H9 (cell line): ENCODE measurements at regions not wholly inside any gene's neighbourhood (a gene's known extent, or its start where the extent isn't known, plus 50 kb on each side); places are given as distances from the start of the nearest gene placed in this dataset.

ENCODE experiments used
- DNase-seq: peaks from one replicate; pipeline ENCODE4 v3.0.0-alpha.2; 2017
- H2AFZ ChIP-seq: one replicate; pipeline ENCODE4 v1.6.1; 2013; ENCODE audit warnings: mild to moderate bottlenecking, low read length, control low read depth, moderate library complexity
- H2AK5ac ChIP-seq: 2 replicates; pipeline ENCODE4 v1.6.1; 2013; ENCODE audit warnings: low read length, control low read depth, mixed read lengths; ENCODE audit not compliant: insufficient read length
- H2BK120ac ChIP-seq: one replicate; pipeline ENCODE4 v1.6.1; 2013; ENCODE audit warnings: low read depth, mild to moderate bottlenecking, low read length, control low read depth, inconsistent platforms; ENCODE audit not compliant: poor library complexity, severe bottlenecking
- H2BK12ac ChIP-seq: 2 replicates; pipeline ENCODE4 v1.6.1; 2013; ENCODE audit warnings: low read length, control low read depth, mixed read lengths, low read depth; ENCODE audit not compliant: insufficient read length
- H2BK15ac ChIP-seq: 2 replicates; pipeline ENCODE4 v1.6.1; 2013; ENCODE audit warnings: low read depth, low read length, control low read depth
- H2BK20ac ChIP-seq: one replicate; pipeline ENCODE4 v1.6.1; 2013; ENCODE audit warnings: low read depth, mild to moderate bottlenecking, low read length, control low read depth, inconsistent platforms; ENCODE audit not compliant: poor library complexity, severe bottlenecking
- H2BK5ac ChIP-seq: 2 replicates; pipeline ENCODE4 v1.6.1; 2013; ENCODE audit warnings: low read length, control low read depth, mixed read lengths; ENCODE audit not compliant: insufficient read length
- H3K14ac ChIP-seq: 2 replicates; pipeline ENCODE4 v1.6.1; 2013; ENCODE audit warnings: low read length, control low read depth; ENCODE audit not compliant: insufficient read depth
- H3K18ac ChIP-seq: 2 replicates; pipeline ENCODE4 v1.6.1; 2013; ENCODE audit warnings: low read depth, mild to moderate bottlenecking, mixed read lengths, low read length, control low read depth; ENCODE audit not compliant: insufficient read length
- H3K23ac ChIP-seq: 2 replicates; pipeline ENCODE4 v1.6.1; 2013; ENCODE audit warnings: low read length, control low read depth, mixed read lengths, low read depth; ENCODE audit not compliant: insufficient read length
- H3K23me2 ChIP-seq: 2 replicates; pipeline ENCODE4 v1.6.1; 2013; ENCODE audit warnings: low read depth, mild to moderate bottlenecking, mixed read lengths, low read length, control low read depth; ENCODE audit not compliant: insufficient read length, poor library complexity, severe bottlenecking
- H3K27ac ChIP-seq: 2 replicates; pipeline ENCODE4 v1.5.1; 2013; ENCODE audit warnings: low read length, control low read depth, mixed read lengths, low read depth; ENCODE audit not compliant: insufficient read length
- H3K27me3 ChIP-seq: 2 replicates; pipeline ENCODE4 v1.6.1; 2013; ENCODE audit warnings: low read length, control low read depth, inconsistent platforms; ENCODE audit not compliant: insufficient read depth
- H3K4ac ChIP-seq: 2 replicates; pipeline ENCODE4 v1.6.1; 2013; ENCODE audit warnings: low read depth, mild to moderate bottlenecking, control low read depth, inconsistent platforms, low read length, moderate library complexity
- H3K4me1 ChIP-seq: 2 replicates; pipeline ENCODE4 v1.6.1; 2013; ENCODE audit warnings: low read length, control low read depth, inconsistent platforms; ENCODE audit not compliant: insufficient read depth
- H3K4me2 ChIP-seq: 2 replicates; pipeline ENCODE4 v1.6.1; 2013; ENCODE audit warnings: low read length, control low read depth, mixed read lengths; ENCODE audit not compliant: insufficient read length, insufficient read depth
- H3K56ac ChIP-seq: 2 replicates; pipeline ENCODE4 v1.6.1; 2013; ENCODE audit warnings: low read depth, mild to moderate bottlenecking, mixed read lengths, low read length, control low read depth; ENCODE audit not compliant: insufficient read length
- H3K79me1 ChIP-seq: 2 replicates; pipeline ENCODE4 v1.6.1; 2013; ENCODE audit warnings: low read depth, mild to moderate bottlenecking, moderate library complexity, low read length, control low read depth, inconsistent platforms; ENCODE audit not compliant: insufficient read depth, poor library complexity, severe bottlenecking
- H3K79me2 ChIP-seq: 2 replicates; pipeline ENCODE4 v1.6.1; 2013; ENCODE audit warnings: low read length, control low read depth, inconsistent platforms; ENCODE audit not compliant: insufficient read depth
- H3K9ac ChIP-seq: 2 replicates; pipeline ENCODE4 v1.6.1; 2013; ENCODE audit warnings: low read length, control low read depth, mixed read lengths; ENCODE audit not compliant: insufficient read length; ENCODE audit errors: extremely low read depth
- H3K9me3 ChIP-seq: one replicate; pipeline ENCODE4 v1.6.1; 2013; ENCODE audit warnings: low read depth, low read length, inconsistent platforms; ENCODE audit not compliant: control insufficient read depth
- H3T11ph ChIP-seq: one replicate; pipeline ENCODE4 v1.6.1; 2013; ENCODE audit warnings: mild to moderate bottlenecking, low read length, control low read depth, inconsistent platforms
- H4K20me1 ChIP-seq: one replicate; pipeline ENCODE4 v1.6.1; 2013; ENCODE audit not compliant: control insufficient read depth, insufficient read length, insufficient read depth
- H4K5ac ChIP-seq: 2 replicates; pipeline ENCODE4 v1.6.1; 2013; ENCODE audit warnings: low read depth, mild to moderate bottlenecking, mixed read lengths, low read length, control low read depth; ENCODE audit not compliant: insufficient read length
- H4K8ac ChIP-seq: replicated peaks from 2 replicates; pipeline ENCODE4 v1.6.1; 2013; ENCODE audit warnings: low read length, control low read depth, mixed read lengths, low read depth; ENCODE audit not compliant: insufficient read length
- H4K91ac ChIP-seq: 2 replicates; pipeline ENCODE4 v1.6.1; 2013; ENCODE audit warnings: low read depth, mild to moderate bottlenecking, moderate library complexity, mixed read lengths, low read length, control low read depth; ENCODE audit not compliant: insufficient read length
- H3K27ac Mint-ChIP-seq, 3 experiments: 2 replicates in 2 of 3; 3 replicates in 1 of 3; pipeline ENCODE4 v1.8.0; 2020 to 2021; ENCODE audit warnings: mixed read lengths in 3 of 3, mild to moderate bottlenecking in 1 of 3, moderate library complexity in 1 of 3
- H3K27me3 Mint-ChIP-seq: 2 replicates; pipeline ENCODE4 v1.8.0; 2021; ENCODE audit warnings: low read depth, mild to moderate bottlenecking, moderate library complexity, mixed read lengths
- H3K36me3 Mint-ChIP-seq, 3 experiments: 2 replicates in 2 of 3; 3 replicates in 1 of 3; pipeline ENCODE4 v1.8.0; 2020 to 2021; ENCODE audit warnings: low read depth in 3 of 3, mixed read lengths in 3 of 3; ENCODE audit not compliant: insufficient read depth in 1 of 3
- H3K4me1 Mint-ChIP-seq, 2 experiments: 2 replicates each; pipeline ENCODE4 v1.8.0; 2020; ENCODE audit warnings: mixed read lengths in 2 of 2
- H3K4me3 Mint-ChIP-seq, 2 experiments: 2 replicates in 1 of 2; 3 replicates in 1 of 2; pipeline ENCODE4 v1.8.0; 2020 to 2021; ENCODE audit warnings: mild to moderate bottlenecking in 2 of 2, mixed read lengths in 2 of 2, moderate library complexity in 1 of 2
- H3K9me3 Mint-ChIP-seq, 2 experiments: 2 replicates in 1 of 2; 3 replicates in 1 of 2; pipeline ENCODE4 v1.8.0; 2020; ENCODE audit warnings: mild to moderate bottlenecking in 2 of 2, mixed read lengths in 2 of 2, moderate library complexity in 1 of 2
- CTCF ChIP-seq: fragments of 200-600 bp; sonication (generic); conservative IDR thresholded peaks from 3 replicates; pipeline ENCODE4 v1.8.0; 2021; ENCODE audit warnings: antibody characterized with exemption, mild to moderate bottlenecking
- WGBS: extraction: QIAGEN DNeasy Blood & Tissue Kit; methylation state at CpG from one replicate; pipeline ENCODE4 v1.1.7; 2013; ENCODE audit warnings: missing lambda C conversion rate, low lambda C conversion rate, mixed read lengths; ENCODE audit not compliant: insufficient read length; ENCODE audit errors: extremely low coverage; 5-methylcytosine and 5-hydroxymethylcytosine counted together

- Mint-ChIP-seq H3K36me3 (no peaks in the 10 kb centered on the region; a peak in 1 of 7 replicates), H3K27me3 (peaks cover 7% of the 10 kb centered on the region), H3K9me3 (no peaks in the 10 kb centered on the region), H3K27ac (no peak overlapping the region), H3K4me1 (peaks cover 4 to 7% of the 10 kb centered on the region in 2 experiments; a peak in 1 of 4 replicates), H3K4me3 (no peak overlapping the region)
- Histone ChIP-seq H3K79me1 (no peaks in the 10 kb centered on the region), H3K27me3 (no peaks in the 10 kb centered on the region), H2AK5ac (no peak overlapping the region), H2BK20ac (no peak overlapping the region), H4K91ac (no peak overlapping the region), H4K8ac (no peak overlapping the region), H2BK120ac (no peak overlapping the region), H3K14ac (no peak overlapping the region), H3K27ac (no peak overlapping the region), H2BK15ac (no peak overlapping the region), H4K20me1 (no peaks in the 10 kb centered on the region), H4K5ac (no peak overlapping the region), H3T11ph (no peak overlapping the region), H2BK5ac (no peak overlapping the region), H3K4me1 (no peaks in the 10 kb centered on the region), H3K9me3 (no peaks in the 10 kb centered on the region), H3K9ac (no peak overlapping the region), H3K79me2 (no peaks in the 10 kb centered on the region), H2BK12ac (no peak overlapping the region), H3K23ac (no peak overlapping the region), H3K4me2 (no peak overlapping the region), H3K56ac (no peak overlapping the region), H3K23me2 (no peaks in the 10 kb centered on the region), H2AFZ (no peak overlapping the region), H3K18ac (no peak overlapping the region), H3K4ac (no peak overlapping the region)
- no peak for TF ChIP-seq CTCF
- WGBS: no CpG with 5 or more reads among the region's 3 CpGs
- DNase-seq: no peak
These were observed 180.2 kb upstream of the SYT1 start for GRCh38 chr12:78684419-78684818.
